GM18873 (cell line): ENCODE measurements at regions not wholly inside any gene's neighbourhood (a gene's known extent, or its start where the extent isn't known, plus 50 kb on each side); places are given as distances from the start of the nearest gene placed in this dataset.

Experiments
- ATAC-seq: cut with Tn5 transposase; IDR thresholded peaks from one replicate; pipeline ENCODE4 v1.9.1; 2021; ENCODE audit warnings: mild to moderate bottlenecking, moderate library complexity, moderate number of reproducible peaks; ENCODE audit not compliant: unreplicated experiment, low FRiP score

GRCh38 chr16:64150193-64150592 is 971.7 kb downstream of the CDH11 start:
- no peak for ATAC-seq

GRCh38 chr16:64149756-64150155 is 972.1 kb downstream of the CDH11 start:
- ATAC-seq: no peak

- no peak for ATAC-seq
These were observed 973.5 kb downstream of the CDH11 start for GRCh38 chr16:64148356-64148755.

- ATAC-seq: no peak
These were observed 973.9 kb downstream of the CDH11 start for GRCh38 chr16:64147941-64148340.

- no peak for ATAC-seq
These were observed 977.2 kb downstream of the CDH11 start for GRCh38 chr16:64144617-64145016.

GRCh38 chr16:64138621-64139020 is 983.2 kb downstream of the CDH11 start:
- ATAC-seq: no peak

GRCh38 chr16:64138006-64138405 is 983.9 kb downstream of the CDH11 start:
- ATAC-seq: no peak

GRCh38 chr16:64136743-64137142 is 985.1 kb downstream of the CDH11 start:
- ATAC-seq: no peak

GRCh38 chr16:64136314-64136713 is 985.5 kb downstream of the CDH11 start:
- no peak for ATAC-seq

- no peak for ATAC-seq
These were observed 988.5 kb downstream of the CDH11 start for GRCh38 chr16:64133366-64133765.

GRCh38 chr16:64132759-64133361 is 989.0 kb downstream of the CDH11 start:
- no peak for ATAC-seq

- no peak for ATAC-seq
These were observed 989.7 kb downstream of the CDH11 start for GRCh38 chr16:64132190-64132589.

GRCh38 chr16:64131423-64131822 is 990.4 kb downstream of the CDH11 start:
- ATAC-seq: no peak

GRCh38 chr16:64130140-64130539 is 991.7 kb downstream of the CDH11 start:
- ATAC-seq: no peak

- no peak for ATAC-seq
These were observed 999.7 kb downstream of the CDH11 start for GRCh38 chr16:64122177-64122576.

GRCh38 chr16:64121473-64121872 is 1000.4 kb downstream of the CDH11 start:
- no peak for ATAC-seq

- ATAC-seq: no peak
These were observed 1005.7 kb downstream of the CDH11 start for GRCh38 chr16:64116151-64116550.

GRCh38 chr16:64109241-64109640 is 1012.6 kb downstream of the CDH11 start:
- no peak for ATAC-seq

- ATAC-seq: no peak
These were observed 1019.2 kb downstream of the CDH11 start for GRCh38 chr16:64102654-64103053.

GRCh38 chr16:64098451-64098850 is 1023.4 kb downstream of the CDH11 start:
- ATAC-seq: no peak

GRCh38 chr16:64096689-64097088 is 1025.2 kb downstream of the CDH11 start:
- ATAC-seq: no peak

GRCh38 chr16:64094992-64095634 is 1026.8 kb downstream of the CDH11 start:
- no peak for ATAC-seq
